GM18909 (cell line): ENCODE measurements at regions not wholly inside any gene's neighbourhood (a gene's known extent, or its start where the extent isn't known, plus 50 kb on each side); places are given as distances from the start of the nearest gene placed in this dataset.

Experiments
- ATAC-seq: cut with Tn5 transposase; IDR thresholded peaks from one replicate; pipeline ENCODE4 v1.9.1; 2021; ENCODE audit warnings: mild to moderate bottlenecking; ENCODE audit not compliant: unreplicated experiment, poor library complexity

DNA sequence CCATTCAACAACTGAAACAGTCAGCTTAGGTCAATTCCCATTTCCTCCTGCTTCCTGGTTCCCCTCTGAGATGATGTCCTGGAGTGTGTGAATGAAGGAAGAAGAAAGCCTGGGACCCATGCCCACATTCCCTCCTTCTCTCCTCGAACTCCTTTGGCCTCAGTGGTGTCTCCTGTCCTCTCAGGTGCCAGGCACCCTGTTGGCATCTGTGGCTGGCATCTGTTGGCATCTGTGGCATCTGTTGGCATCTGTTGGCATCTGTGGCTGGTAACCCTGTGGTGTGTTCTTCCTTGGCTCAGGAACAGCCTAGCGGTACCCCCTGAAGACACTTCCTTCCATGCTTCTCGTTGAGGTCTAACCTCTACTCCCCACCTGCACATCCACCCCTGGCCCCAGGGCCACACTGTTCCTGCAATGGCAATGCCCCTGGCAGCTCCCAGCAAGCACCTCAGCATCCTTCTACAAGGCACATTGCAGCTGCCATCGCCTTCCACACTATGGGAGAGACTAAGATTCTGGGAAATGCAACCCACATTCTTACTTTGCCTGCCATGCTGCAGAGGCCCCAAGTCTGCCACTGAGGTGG, 114.4 kb upstream of the NEBL start:
- ATAC-seq, result no peak

DNA sequence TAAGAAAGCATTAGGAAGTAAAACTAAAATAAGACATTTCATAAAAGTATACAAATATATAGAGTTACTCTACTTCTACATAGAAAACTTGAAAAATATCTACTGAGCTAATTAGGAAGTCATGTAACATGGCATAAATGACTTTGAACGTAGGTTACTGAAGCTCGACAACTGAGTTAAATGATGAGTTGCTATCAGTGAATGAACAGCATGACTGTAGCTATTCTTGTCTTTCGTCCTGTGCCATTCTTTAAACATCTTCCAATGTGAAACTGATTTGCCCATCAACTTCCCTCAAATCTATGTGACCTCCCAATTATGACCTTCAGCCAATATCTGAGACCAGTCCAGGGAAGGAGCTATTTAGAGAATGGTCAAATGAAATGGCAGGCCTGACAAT, 113.5 kb upstream of the NEBL start:
- ATAC-seq, result no peak

DNA sequence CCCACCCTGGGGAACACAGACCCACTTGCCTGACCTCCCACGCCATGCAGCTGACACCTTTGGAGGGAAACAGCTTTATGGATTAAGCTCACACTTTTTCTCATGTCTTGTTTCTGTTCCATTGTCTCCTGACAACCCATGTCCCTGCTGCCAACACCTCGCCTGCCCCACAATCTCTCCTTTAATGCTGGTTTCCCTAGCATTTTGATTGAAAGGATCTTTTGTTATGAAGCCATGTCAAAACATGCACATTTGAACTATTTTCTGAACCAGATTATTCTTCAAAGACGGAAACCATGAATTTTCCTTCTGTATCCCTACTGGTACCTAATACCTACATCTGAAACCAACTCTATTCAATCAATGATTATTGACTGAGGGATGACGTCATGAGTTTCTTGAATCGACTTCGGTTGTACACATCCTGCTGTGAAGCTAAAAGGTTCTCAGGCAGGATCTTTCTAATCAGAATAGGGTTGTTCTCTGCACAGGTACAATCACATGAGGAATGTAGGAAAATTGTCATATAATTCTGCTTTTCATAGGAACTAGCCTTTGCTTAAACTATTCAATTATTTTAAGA, 106.2 kb upstream of the NEBL start:
- ATAC-seq, result no peak

DNA sequence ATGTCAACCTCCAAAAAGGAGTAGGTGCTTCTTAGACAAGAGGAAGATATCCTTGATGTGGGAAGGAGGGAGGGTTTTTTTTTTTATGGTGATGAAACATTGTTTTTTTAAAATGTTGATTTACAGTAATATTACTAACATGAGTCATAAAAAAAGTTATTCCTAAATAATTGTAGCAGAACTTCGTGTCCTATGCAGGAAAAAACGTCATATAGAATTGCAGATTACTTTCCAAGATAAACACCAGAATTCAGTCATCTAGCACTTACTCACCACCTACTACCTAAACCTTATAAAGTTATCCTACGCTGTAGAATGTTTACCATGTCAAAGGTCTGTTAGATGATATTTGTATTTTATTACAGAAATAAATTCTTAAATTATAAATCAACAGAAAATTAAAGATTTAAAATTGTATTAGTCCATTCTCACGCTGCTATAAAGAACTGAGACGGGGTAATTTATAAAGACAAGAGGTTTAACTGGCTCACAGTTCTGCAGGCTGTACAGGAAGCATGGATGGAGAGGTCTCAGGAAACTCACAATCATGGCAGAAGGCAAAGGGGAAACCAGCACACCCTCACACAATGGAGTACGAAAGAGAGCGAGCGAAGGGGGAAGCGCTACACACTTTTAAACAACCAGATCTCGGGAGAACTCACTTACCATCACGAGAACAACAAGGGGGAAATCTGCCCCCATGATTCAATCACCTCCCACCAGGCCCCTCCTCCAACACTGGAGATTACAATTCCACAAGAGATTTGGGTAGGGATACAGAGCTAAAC, 105.2 kb upstream of the NEBL start:
- no peak for ATAC-seq

DNA sequence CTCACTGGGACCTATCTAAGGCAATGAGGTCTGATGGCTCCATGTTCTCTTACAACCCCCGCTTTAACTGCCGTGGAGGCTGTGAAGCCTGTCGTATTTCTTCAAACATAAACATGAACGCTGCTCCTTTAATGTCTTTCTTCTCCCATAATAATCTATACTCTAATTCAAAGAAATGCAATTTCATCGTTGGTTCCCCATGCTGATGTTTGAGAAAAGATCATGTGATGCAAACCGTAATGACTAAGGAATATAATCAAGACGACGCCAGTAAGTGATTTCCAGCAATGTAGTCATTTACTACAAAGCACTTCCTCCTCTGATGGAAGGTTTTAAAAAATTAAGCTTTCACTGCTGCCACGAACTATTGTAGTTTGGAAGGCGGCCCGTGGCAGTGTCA, 102.6 kb upstream of the NEBL start:
- ATAC-seq, result no peak

DNA sequence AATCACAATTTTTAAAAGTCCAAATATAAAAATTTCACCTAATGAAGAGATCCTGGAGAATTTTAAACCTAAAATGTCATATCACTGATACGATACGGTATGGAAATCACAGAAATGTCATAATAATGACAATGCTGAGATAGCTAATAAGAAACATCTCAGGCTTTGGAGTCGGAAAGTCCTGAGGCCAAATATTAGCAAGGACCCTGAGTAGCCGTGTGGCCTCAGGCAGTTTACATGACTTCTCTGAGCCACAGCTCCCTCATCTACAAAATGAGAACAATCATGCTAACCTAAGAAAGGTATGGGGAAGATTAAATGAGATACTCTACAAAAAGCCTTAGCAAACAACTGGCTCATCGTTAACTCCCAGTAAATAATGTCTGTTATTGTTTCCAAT, 100.9 kb upstream of the NEBL start:
- no peak for ATAC-seq

DNA sequence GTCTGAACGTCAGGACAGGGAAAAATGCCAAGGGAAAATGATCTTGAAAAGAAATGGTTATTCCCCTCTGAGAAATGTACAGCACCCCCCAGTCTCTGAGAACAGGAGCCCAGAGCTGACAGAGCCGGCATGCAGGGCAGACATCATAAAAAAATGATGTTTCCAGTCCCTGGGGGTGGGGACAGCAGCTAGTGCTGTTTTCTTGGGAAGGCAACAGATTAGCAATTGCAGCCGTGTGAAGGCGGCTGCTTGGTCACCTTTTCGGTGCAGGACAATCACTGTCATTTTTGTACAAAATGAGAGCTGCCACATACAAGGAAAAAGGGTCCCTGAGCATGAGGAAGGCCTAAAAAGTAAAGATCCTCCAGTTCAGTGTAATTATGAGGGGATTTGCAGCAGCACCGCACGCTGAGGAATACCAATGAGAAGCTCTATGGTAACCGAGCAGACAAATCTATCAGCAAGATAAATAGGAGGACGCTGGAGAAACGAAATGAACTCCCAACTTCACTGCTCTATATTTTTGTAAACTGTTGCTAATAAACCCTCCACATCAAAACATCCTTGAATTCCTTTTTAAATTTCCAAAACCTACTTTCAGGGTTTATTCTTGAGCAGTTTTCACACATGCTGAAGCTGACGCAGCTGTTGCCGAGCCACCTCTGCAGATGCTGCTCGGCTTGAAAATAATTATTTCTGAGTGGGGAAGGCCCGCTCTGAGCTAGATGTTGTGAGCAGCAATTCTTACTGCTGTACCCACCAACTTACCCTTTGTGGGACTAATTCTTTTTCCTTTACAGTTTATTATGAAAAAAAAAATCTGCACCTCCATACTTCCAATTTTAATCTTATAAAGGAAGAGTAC, 98.2 kb upstream of the NEBL start:
- ATAC-seq, result no peak

DNA sequence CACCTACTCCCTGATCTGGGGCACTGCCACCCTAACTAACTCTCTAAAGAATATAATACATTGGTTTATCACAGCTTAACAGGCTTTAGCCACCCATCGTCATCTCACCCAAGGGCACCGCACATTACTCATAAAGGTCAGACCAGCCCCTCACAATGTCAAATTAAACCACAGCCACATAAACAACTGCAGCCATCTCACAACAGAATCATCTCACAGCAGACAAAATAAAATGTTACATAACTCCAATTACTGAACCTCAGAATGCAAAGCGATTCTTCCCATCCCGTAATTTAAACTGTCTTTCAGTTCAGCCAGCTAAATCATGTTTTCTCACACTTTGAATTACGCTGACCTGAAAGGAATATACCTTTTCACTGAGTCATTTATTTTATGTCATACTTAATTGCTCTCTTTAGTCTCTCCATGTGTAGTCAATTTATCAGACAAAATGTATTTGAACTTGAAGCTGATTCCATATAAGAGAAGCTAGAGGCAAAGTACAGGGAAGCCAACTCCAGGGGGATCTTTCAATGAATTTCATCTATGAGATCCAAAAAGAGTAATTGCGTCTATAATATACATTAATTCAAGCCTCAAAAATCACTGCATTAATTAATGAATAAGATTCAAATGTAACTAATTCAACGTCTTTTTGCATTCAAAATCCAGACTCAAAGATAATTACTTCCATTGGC, 96.9 kb upstream of the NEBL start:
- ATAC-seq, result no peak

DNA sequence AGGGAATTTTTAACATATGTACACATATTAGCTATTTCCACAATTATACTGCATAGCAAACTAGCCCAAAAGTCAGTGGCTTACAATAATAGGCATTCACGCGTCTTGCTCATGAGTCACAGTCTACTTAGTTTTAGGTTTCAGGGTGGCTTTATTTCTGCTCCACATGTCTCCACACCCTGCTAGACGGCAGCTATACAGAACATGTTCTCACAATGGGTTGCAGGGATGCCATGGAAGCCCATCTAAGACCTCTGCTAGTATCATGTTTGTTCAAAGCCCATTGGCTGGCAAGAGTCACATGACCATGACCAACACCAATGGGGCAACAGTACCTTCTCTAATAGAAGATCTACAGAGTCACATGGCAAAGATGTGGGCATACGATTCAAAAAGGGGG, 96.3 kb upstream of the NEBL start:
- ATAC-seq, result no peak

DNA sequence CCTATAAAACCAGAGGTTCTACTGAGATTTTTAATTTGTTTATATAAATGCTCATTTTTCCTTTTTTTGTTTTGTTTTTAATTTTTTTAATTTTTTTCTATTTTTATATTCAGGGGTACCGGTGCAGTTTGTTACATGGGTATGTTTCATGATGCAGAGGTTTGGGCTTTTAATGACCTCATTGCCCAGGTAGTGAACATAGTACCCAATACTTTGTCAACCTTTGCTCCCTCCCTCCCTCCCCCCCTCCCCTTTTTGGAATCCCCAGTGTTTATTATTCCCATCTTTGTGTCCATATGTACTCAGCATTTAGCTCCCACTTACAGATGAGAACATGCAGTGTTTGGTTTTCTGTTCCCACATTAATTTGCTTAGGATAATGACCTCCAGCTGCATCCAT, 94.4 kb upstream of the NEBL start:
- ATAC-seq, result no peak

DNA sequence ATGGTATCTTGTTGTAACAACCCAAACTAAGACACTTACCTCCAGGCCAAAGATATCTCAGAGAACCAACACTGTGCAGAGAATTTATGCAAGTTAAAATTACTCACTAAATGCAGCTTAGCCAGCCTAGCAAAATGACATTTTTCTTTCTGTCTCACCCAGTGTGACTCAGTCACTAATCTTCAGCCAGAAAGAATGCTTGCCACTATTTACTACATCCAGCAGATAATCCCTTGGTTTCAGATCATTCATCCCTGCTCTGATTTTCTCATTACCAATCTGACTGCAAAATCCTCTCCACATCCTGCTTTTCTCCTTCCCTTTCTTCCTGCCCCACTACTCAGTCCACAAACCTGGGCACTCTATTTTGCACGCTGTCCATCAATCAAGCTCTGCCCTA, 93.5 kb upstream of the NEBL start:
- no peak for ATAC-seq

DNA sequence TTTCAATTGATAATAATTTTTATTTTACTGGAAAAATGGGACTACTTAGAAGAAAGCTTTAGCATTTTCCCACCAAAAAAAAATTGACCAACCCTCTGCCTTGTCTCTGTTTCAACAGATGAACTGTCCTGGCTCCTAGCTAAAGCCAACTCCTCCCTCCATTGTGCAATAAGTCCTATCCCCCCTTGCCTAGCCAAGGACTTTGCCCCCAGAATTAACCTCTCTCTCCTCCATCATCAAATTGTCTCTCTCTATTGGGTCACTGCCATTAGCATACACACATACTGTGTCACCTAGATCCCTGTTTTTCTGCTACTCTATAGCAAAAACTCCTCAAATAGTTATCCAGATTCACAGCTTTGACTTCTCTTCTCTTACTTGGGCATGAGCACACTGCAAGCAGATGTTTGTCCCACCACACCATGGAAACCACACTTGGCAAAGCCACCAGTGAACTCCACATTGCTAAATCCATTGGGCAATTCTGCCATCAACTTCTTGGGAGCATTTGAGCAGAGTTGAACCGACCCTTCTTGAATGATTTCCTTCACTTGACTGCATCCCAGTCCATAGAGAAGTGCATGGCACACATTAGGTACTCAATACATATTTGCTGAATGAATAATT, 91.4 kb upstream of the NEBL start:
- no peak for ATAC-seq

DNA sequence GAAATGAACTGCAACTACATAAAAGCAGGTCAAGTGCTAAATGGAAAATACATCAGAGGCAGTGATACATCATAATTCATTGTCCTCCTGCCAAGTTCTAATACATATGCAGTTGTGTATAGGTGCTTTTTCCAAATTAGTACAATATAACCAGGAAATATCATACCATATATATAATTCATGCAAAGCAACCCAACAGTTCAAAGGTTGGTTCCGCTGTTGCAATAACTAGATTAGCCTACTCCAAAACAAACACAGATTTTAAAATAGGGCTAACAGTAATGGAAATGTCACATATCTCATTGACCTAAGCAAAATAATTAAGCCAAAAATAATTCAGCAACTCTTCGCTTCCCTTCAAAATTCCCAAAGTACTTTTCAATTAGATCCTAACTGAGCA, 88.9 kb upstream of the NEBL start:
- no peak for ATAC-seq

DNA sequence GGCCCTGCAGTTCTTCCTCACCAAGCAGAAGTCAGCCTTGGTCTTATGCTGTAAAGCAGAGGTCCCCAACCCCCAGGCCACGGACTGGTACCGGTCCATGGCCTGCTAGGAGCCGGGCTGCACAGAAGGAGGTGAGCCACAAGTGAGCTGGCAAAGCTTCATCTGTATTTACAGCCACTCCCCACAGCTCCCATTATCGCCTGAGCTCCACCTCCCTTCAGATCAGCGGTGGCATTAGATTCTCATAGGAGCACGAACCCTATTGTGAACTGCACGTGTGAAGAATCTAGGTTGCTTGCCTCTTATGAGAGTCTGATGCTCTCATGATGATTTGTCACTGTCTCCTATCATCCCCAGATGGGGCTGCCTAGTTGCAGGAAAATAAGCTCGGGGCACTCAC, 87.6 kb upstream of the NEBL start:
- ATAC-seq, result no peak

DNA sequence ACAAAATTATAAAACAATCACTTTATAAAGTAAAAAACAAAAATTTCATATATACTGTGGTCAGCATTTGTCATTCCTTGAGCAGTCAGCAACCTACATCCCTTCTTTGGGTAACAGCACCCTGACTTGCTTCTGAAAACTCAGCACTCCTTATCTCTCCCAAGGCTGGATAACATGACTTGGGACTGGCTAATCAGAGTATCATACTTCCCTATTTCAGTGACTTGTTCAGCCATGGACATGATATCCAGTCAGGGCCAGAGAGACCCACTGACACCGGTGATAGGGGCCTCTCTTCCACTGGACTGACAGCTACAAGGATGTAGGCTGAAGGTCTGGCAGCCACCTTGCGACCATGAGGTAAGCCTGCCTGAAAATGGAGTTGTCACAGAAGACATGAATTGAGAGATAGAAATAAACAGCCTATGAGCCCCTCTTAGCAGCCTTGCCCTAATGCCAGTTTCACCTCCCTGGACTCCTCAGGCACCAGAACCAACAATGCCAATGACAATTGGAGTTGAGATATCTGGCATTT, 84.4 kb upstream of the NEBL start:
- no peak for ATAC-seq

DNA sequence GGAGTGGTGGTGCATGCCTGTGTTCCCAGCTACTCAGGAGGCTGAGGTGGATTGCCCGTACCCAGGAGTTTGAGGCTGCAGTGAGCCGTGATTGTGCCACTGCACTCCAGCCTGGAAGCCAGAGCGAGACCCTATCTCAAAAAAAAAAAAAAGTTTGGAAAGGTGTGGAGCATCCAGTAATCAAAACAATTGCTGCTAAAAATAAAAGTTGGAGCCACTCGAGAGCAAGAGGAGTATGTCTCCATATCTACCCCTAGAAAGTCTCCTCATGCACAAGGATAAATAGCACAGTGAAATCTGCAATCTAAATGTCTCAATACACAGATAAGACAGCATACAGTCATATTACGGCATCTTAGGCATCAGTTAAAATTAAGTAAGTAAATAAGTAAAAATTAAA, 81.5 kb upstream of the NEBL start:
- ATAC-seq, result no peak

DNA sequence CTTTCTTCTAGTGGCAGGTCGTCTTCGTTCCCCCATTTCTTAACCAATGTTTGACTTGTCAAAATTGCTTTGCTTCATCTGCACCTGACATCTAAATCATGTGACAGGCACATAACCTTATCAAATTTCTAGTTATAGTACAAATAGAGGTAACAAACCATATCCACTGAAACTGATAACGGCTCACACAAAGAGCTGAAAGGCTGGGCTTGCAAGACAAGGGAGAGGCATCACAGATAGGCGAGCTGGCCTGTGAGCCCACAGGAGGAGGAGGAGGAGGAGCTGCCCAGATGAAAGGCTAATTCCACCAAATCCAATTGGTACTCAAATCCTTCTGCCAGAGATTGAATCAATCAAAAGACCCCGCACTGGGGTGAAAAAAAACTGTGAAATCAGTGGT, 80.2 kb upstream of the NEBL start:
- no peak for ATAC-seq

DNA sequence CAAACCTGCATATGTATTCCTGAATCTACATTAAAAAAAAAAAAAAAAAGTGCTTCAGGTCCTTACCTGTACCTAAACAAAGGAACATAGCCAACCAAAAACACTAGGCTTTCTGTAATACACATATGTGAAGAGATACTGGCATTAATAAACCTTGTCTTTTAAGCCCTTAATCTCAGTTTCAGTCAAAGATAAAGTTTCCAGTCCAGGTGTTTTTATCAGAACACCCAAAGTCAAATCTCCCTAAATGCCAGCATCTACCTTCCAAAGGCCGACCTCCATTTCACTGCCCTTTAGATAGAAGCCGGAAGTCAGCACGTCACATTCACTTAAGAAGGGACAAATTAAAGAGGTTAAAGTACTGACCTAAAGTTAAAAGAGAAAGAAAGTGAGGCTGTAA, 79.8 kb upstream of the NEBL start:
- no peak for ATAC-seq

DNA sequence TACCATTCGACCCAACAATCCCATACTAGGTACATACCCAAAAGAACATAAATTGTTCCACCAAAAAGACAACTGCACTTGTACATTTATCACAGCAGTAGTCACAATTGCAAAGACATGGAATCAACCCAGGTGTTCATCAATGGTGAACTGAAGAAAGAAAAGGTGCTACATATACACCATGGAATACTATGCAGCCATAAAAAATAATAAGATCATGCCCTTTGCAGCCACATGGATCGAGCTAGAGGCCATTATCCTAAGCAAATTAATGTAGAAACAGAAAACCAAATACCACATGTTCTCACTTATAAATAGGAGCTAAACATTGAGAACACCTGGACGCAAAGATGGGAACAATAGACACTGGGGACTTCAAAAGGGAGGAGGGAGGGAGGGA, 79.3 kb upstream of the NEBL start:
- ATAC-seq, result no peak

DNA sequence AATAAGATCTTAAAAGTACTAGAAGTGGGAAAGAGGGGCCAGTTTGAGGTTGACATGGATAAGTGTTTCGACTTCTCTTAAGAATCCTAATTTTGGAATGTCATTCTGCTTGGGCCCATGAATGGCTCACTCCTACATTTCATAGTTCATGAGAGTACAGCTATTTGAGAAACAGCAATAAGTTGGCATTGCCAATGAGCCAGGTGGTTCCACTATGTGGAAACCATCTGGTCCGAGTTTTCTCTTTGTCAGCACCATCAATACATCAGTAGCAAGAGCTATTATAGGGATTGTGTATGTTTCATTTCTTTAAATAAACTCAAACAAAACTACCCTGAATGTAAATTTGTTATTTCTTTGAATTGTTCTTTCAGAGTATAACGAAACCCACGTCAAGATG, 78.1 kb upstream of the NEBL start:
- ATAC-seq, result no peak
